A673 (cell line): ENCODE measurements at regions not wholly inside any gene's neighbourhood (a gene's known extent, or its start where the extent isn't known, plus 50 kb on each side); places are given as distances from the start of the nearest gene placed in this dataset.

Source experiments
- EZH2 ChIP-seq: fragments of 200-600 bp; sonication (generic); IDR thresholded peaks from 2 replicates; pipeline ENCODE4 v1.6.1; 2017; ENCODE audit warnings: borderline replicate concordance, low read depth, mild to moderate bottlenecking, mixed read lengths, antibody characterized with exemption, low read length; ENCODE audit not compliant: poor library complexity, severe bottlenecking
- TF ChIP-seq, protein P1 (sequence below): fragments of 300-800, 200-600 bp; sonication (generic); conservative IDR thresholded peaks from 2 replicates; pipeline ENCODE4 v1.5.1; 2017; ENCODE audit warnings: low read depth, mild to moderate bottlenecking, antibody characterized with exemption, low read length, moderate library complexity, mixed read lengths

DNA sequence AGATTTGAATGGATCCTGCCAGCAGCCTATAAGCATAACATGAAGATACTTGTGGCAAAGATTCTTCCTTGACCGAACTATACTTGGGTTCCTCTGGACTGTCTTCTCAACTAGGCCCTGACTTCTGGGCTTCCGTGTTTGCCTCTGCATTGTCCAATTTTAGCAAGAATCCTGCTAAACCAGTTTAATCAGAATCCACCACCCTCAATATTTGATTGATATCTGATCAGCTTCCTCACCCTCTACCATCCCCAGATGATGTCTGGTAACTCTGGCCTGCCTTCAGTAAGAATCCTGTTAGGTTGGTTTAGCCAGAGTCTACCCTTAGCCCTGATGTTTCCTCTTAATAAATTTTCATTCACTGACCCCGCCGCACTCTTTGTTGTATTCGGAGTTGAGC, 54.4 kb upstream of the GALNT10 start:
- TF ChIP-seq, protein P1, sequence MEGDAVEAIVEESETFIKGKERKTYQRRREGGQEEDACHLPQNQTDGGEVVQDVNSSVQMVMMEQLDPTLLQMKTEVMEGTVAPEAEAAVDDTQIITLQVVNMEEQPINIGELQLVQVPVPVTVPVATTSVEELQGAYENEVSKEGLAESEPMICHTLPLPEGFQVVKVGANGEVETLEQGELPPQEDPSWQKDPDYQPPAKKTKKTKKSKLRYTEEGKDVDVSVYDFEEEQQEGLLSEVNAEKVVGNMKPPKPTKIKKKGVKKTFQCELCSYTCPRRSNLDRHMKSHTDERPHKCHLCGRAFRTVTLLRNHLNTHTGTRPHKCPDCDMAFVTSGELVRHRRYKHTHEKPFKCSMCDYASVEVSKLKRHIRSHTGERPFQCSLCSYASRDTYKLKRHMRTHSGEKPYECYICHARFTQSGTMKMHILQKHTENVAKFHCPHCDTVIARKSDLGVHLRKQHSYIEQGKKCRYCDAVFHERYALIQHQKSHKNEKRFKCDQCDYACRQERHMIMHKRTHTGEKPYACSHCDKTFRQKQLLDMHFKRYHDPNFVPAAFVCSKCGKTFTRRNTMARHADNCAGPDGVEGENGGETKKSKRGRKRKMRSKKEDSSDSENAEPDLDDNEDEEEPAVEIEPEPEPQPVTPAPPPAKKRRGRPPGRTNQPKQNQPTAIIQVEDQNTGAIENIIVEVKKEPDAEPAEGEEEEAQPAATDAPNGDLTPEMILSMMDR: no peak
- no peak for TF ChIP-seq EZH2
